Thyroid gland (tissue), 4 donors: ENCODE measurements at regions not wholly inside any gene's neighbourhood (a gene's known extent, or its start where the extent isn't known, plus 50 kb on each side); places are given as distances from the start of the nearest gene placed in this dataset.
"Not testable (repeated sequence)": the region's sequence is repeated elsewhere in the genome, so short reads cannot be mapped to it uniquely, and the experiment has no call there.

Experiments
- POLR2A ChIP-seq, 2 donors: fragments of 450-650 bp; IDR thresholded peaks; one replicate each; pipeline ENCODE4 v1.6.1; 2017; ENCODE audit warnings: antibody characterized with exemption in 2 of 2, mild to moderate bottlenecking in 2 of 2, moderate library complexity in 1 of 2
- TF ChIP-seq, protein P1 (sequence below), 6 experiments: fragments of 200-600 bp in 3 of 6; fragments of 450-650 bp in 3 of 6; sonication (generic) in 3 of 6; IDR thresholded peaks; one replicate each; pipeline ENCODE4 v1.5.1; 2016 to 2019; ENCODE audit warnings: antibody characterized with exemption in 6 of 6, mild to moderate bottlenecking in 2 of 6, inconsistent platforms in 1 of 6, moderate library complexity in 1 of 6

DNA sequence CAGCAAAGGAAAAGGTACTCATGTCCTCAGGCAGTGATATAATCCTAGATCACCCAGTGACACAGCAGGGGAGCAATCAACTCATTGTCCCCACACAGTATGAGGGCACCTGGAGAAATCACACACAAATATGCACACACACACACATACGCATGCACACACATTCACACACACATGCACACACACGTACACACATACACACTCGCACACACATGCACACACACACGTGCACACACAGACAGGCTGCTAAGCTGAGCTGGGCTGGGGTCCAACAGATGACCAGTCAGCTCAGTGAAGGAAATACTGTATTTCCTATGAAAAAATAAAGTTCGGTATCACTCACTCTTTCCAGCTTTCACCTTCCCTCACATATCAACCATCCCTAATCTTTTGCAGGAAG lies 183.3 kb upstream of the LRRC61 start:
- TF ChIP-seq, protein P1, sequence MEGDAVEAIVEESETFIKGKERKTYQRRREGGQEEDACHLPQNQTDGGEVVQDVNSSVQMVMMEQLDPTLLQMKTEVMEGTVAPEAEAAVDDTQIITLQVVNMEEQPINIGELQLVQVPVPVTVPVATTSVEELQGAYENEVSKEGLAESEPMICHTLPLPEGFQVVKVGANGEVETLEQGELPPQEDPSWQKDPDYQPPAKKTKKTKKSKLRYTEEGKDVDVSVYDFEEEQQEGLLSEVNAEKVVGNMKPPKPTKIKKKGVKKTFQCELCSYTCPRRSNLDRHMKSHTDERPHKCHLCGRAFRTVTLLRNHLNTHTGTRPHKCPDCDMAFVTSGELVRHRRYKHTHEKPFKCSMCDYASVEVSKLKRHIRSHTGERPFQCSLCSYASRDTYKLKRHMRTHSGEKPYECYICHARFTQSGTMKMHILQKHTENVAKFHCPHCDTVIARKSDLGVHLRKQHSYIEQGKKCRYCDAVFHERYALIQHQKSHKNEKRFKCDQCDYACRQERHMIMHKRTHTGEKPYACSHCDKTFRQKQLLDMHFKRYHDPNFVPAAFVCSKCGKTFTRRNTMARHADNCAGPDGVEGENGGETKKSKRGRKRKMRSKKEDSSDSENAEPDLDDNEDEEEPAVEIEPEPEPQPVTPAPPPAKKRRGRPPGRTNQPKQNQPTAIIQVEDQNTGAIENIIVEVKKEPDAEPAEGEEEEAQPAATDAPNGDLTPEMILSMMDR (IDR thresholded peaks at IDR 0.05): not testable (repeated sequence)
- TF ChIP-seq POLR2A (IDR thresholded peaks at IDR 0.05): not testable (repeated sequence)
